ENCODE measurements at regions not wholly inside any gene's neighbourhood (a gene's known extent, or its start where the extent isn't known, plus 50 kb on each side); places are given as distances from the start of the nearest gene placed in this dataset.

DNA sequence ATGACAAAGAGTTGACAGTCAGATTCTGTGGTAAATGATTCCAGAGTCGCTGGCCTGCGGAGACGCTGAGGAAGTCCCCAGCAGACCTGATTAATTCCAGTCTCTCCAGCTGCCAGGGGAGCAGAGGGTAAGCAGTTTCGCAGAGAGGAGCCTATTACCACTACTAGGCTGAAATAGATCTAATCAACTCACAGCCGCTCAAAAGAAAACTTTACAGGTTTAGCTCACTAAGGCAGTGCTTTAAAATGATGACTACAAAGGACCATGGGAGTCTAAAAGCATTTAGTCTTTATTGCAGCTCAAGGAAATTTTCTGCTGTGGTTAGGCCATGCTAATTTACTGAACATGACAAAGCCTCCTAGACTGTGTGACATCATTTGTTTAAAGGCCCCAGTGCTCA lies 445.6 kb upstream of the POU3F3 start:
- DNase-seq (ENCODE audit: low read depth), result peak; percentile 45

DNA sequence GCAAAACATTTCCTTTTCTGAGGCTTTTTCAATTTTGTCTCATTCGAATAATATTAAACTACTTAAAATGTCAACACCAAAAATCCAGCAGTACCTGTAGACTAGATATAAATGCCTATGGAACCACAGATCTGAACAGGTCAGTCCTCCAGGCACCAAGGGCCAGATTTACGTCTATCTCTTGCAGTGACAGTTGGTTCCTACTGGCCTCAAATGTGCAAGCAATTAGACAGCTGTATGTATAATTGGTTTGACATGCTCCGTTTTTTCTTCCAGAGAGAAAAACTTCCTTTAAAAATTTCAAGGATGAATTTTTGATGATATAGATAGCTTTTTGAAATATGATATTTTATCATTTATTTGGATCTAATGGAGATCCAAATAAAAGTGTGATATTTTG lies 443.8 kb upstream of the POU3F3 start:
- DNase-seq (ENCODE audit: low read depth), result no peak

- DNase-seq (ENCODE audit: low read depth), result peak; percentile 49
These were observed 441.5 kb upstream of the POU3F3 start for GRCh38 chr2:104412384-104412783.

DNA sequence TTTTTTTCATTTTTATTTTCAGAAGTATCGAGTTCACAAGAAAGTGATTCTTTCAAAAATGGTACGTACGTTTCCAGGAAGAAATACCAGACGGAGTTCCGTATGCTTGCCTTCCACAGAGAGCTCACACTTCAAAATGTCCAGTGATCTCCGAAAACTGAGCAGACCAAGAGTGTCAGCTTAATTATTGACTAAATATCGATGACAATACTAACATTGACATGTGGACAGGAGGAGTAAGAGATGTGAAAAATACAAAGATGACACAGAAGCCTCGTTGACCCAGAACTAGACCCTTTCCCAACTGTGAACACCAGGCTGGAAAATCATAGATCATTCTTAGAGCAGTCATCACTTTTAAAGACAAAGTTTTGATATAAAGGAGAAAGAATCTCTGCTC lies 440.0 kb upstream of the POU3F3 start:
- no peak for DNase-seq (ENCODE audit: low read depth)

- no peak for DNase-seq (ENCODE audit: low read depth)
These were observed 438.6 kb upstream of the POU3F3 start for GRCh38 chr2:104415284-104415683.

DNA sequence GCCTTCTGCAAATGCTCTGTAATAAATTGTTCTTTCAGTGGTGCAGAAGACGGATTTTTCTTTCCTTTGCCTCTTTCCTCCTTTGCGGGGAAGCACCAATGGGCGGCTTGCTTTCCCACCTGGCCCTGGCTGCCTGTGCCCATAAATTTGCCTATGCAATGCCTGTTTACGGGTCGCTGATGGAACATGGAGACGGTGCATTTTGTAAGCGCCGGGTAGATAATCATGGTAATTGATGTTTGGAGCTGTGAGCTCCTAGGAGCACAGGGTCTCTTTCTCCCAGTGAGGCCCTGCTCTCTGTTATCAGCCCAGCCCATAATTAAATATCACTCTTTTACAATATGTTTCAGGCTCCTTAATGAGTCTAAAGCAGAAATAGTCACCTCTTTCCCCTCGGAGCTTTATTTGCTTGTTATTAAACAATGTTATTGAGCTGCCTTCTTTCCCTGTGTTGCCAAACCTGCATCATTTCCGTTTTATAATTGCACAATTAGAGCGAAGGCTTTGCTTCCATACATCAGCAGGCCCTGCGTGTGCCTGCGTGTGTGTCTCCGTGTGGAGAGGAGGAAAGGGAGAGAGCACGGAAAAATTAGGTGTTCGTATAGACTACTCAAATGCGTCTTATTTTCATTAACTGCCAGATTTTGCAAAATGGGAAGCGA lies 437.4 kb upstream of the POU3F3 start:
- no peak for DNase-seq (ENCODE audit: low read depth)

DNA sequence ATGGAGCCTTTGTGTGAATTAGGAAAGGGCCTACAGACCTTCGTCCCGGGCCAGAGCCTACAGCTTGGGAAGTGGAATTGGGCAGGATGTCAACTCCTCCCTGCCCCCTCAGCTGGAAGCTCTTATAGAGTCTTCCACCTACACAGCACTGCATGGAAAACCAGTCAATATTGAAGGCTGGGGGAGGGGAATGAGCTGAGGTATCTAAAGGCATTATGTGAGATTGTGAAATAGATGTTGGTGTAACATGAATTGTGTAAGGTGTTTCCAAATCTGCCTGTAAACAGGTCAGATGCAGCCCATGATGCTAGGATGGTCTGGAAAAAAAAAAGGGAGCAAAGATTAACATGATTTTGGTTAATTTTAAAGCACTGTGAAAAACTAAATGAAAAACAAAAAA lies 433.5 kb upstream of the POU3F3 start:
- DNase-seq (ENCODE audit: low read depth), result no peak

GRCh38 chr2:104420953-104421352 lies 433.0 kb upstream of the POU3F3 start:
- DNase-seq (ENCODE audit: low read depth), result no peak

DNA sequence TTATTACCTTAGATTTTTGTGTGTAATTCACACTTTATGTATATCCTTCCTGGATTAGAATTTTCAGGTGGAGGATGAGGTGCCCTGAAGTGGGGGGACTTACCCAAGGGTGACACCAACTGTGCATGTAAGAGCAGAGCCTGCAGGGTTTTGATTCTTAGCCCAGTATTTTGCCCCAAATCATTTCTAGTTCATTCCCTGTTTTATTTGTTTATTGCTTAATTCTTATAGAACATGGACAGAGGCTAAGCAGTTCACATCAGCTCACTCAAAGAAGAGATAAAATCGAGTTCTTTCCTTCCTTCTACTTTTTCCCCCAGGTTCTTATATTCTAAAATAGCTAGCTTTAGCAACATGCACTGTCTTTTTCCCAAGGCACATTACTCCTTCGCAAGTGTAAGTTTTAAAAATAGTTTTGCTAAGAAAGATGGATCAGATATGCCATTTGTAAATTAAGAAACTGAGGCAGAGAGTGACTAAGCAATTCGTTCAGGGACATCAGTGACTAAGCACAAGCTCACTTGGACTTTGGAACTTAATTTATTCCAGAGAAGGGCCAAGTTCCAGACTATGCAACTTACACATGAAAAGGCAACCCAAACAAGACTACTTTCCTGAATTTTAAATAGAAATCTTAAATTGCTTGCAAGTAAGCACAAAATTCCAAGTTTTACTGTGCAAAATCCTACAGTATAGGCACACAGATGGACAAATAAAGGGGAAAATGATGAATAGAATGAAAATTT lies 427.9 kb upstream of the POU3F3 start:
- no peak for DNase-seq (ENCODE audit: low read depth)

GRCh38 chr2:104428155-104428554 lies 425.8 kb upstream of the POU3F3 start:
- DNase-seq (ENCODE audit: low read depth), result no peak

- no peak for DNase-seq (ENCODE audit: low read depth)
These were observed 424.1 kb upstream of the POU3F3 start for GRCh38 chr2:104429639-104430358.

- DNase-seq (ENCODE audit: low read depth), result peak; percentile 55
These were observed 423.6 kb upstream of the POU3F3 start for GRCh38 chr2:104430359-104430740.

DNA sequence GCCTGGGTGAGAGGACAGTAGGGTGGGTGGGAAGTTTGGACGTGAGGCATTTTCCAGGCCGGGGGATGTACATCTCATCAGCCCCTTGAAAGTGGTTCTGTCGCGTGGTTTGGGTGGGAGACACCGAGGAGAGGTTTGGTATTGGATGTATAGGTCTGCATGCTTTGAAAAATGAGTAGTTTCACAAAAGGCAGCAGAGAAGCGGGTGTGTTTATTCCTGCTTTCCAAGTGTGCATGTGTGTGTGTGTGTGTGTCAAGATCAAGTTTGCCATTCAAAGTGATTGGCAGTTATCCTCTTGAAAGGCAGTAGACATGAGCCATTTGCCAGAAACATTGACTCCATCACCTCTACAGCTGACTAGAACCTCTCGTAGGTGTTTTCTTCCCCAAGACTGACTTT lies 423.1 kb upstream of the POU3F3 start:
- DNase-seq (ENCODE audit: low read depth), result no peak

- no peak for DNase-seq (ENCODE audit: low read depth)
These were observed 422.2 kb upstream of the POU3F3 start for GRCh38 chr2:104431701-104432121.

DNA sequence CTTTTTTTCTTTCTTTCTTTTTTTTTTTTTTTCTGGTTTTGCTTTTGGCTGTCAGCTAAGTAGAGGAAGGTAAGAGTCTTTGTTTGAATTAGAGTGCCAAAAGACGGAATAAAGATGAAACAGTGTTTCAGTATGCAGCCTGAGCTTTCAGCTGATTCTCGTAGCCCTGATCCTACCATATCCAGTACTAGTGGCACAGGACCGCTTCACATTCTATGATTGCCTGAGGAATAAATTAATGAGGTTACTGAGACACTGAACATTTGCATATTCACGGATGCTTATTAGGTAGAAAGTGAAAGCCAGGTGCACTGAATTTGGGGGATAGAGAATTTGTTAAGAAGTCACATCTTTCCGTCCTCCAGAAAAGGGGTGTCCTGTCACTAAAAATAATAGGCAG lies 421.5 kb upstream of the POU3F3 start:
- no peak for DNase-seq (ENCODE audit: low read depth)

- DNase-seq (ENCODE audit: low read depth), result no peak
These were observed 420.9 kb upstream of the POU3F3 start for GRCh38 chr2:104432991-104433390.

DNA sequence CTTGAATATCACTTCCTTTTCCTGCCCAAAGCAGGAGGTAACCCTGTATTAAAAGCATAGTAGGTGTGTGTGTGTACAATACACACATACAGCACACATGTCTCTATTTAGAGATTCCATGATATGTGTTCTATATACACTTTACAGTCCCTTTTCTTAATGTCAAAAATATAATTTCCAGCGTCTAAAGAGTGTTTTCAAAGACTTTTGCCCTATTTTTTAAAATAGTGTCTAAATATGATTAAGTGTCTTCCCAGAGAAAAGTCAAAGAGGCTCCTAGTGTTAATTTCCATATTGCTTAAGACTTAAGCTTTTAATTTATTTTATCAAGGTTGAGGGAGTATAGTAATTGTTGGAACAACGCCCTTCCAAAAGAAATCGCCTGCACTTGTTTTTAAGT lies 420.3 kb upstream of the POU3F3 start:
- no peak for DNase-seq (ENCODE audit: low read depth)

GRCh38 chr2:104434318-104434792 lies 419.6 kb upstream of the POU3F3 start:
- peak; percentile 80 for DNase-seq (ENCODE audit: low read depth)

- DNase-seq (ENCODE audit: low read depth), result no peak
These were observed 418.9 kb upstream of the POU3F3 start for GRCh38 chr2:104434966-104435365.

GRCh38 chr2:104438481-104438880 lies 415.4 kb upstream of the POU3F3 start:
- no peak for DNase-seq (ENCODE audit: low read depth)

DNA sequence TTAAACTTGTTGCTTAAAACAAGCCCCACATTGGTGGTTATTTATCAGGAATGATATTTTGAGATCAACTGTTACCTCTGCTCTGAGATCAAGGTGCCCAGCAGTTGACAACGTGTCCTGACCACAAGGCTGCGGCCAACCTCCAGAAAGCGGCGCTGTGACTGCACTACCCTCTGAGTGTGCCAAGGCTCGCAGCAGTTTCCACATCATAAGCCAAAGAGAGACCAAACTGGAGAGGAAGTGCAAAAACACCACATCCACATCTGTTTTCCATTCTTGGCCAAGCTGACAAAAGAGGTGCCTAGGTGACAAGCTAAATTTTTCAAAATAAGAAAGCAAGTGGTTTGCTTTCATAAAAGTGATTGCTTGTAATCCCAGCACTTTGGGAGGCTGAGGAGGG lies 410.8 kb upstream of the POU3F3 start:
- DNase-seq (ENCODE audit: low read depth), result peak; percentile 23

- DNase-seq (ENCODE audit: low read depth), result peak; percentile 77
These were observed 409.5 kb upstream of the POU3F3 start for GRCh38 chr2:104444392-104444791.

- DNase-seq (ENCODE audit: low read depth), result no peak
These were observed 409.0 kb upstream of the POU3F3 start for GRCh38 chr2:104444889-104445288.
